IMR-90 (cell line): ENCODE measurements at regions not wholly inside any gene's neighbourhood (a gene's known extent, or its start where the extent isn't known, plus 50 kb on each side); places are given as distances from the start of the nearest gene placed in this dataset.

Experiments used
- ATAC-seq: fragments of 200-7000 bp; cut with Tn5 transposase; 2 replicates; pipeline ENCODE4 v1.9.1; 2020; ENCODE audit warnings: low read depth, mild to moderate bottlenecking, moderate library complexity
- BruUV-seq: library from RNA; stranded (reverse); fragments of 400-500 nt; replicated peaks from 2 replicates; lab custom pipeline; 2021; lab: Mats Ljungman, UMichigan
- CTCF ChIA-PET: fragments of 300-600 bp; formaldehyde crosslinking; extraction: SDS; loops from one replicate; lab custom pipeline; 2021; ENCODE audit warnings: antibody characterized with exemption; lab: Yijun Ruan, JAX
- POLR2A ChIA-PET: fragments of 300-600 bp; sonication (Branson Sonifier 250); formaldehyde crosslinking; loops from one replicate; lab custom pipeline; 2022; ENCODE audit warnings: antibody characterized with exemption; ENCODE audit not compliant: unreplicated experiment; lab: Charles Lee
- DNase-seq: peaks from one replicate; pipeline ENCODE4 v3.0.0; 2013
- H2AFZ ChIP-seq: replicated peaks from 2 replicates; pipeline ENCODE3; 2013; ENCODE audit warnings: low read length, mild to moderate bottlenecking; ENCODE audit not compliant: poor library complexity
- H2AK5ac ChIP-seq: 2 replicates; pipeline ENCODE4 v1.6.1; 2013; ENCODE audit warnings: low read depth, low read length, inconsistent platforms
- H2AK9ac ChIP-seq: replicated peaks from 2 replicates; pipeline ENCODE3; 2013; ENCODE audit warnings: mild to moderate bottlenecking, low read depth, low read length, moderate library complexity; ENCODE audit not compliant: poor library complexity
- H2BK120ac ChIP-seq: 2 replicates; pipeline ENCODE4 v1.6.1; 2013; ENCODE audit warnings: low read depth, low read length, inconsistent platforms
- H2BK15ac ChIP-seq: 3 replicates; pipeline ENCODE4 v1.6.1; 2013; ENCODE audit warnings: low read depth, low read length, inconsistent platforms
- H2BK20ac ChIP-seq: 2 replicates; pipeline ENCODE4 v1.6.1; 2013; ENCODE audit warnings: low read depth, mild to moderate bottlenecking, inconsistent platforms, low read length, moderate library complexity
- H2BK5ac ChIP-seq: 2 replicates; pipeline ENCODE4 v1.6.1; 2013; ENCODE audit warnings: mild to moderate bottlenecking, low read depth, low read length, inconsistent platforms; ENCODE audit not compliant: poor library complexity, severe bottlenecking
- H3K14ac ChIP-seq: replicated peaks from 2 replicates; pipeline ENCODE4 v1.6.1; 2013; ENCODE audit warnings: low read depth, low read length, inconsistent platforms
- H3K18ac ChIP-seq: 2 replicates; pipeline ENCODE4 v1.6.1; 2013; ENCODE audit warnings: low read depth, low read length, control low read depth
- H3K23ac ChIP-seq: 2 replicates; pipeline ENCODE4 v1.6.1; 2013; ENCODE audit warnings: low read depth, low read length, inconsistent platforms
- H3K27ac ChIP-seq: 2 replicates; pipeline ENCODE4 v1.5.1; 2013; ENCODE audit warnings: mild to moderate bottlenecking, control low read depth, low read length; ENCODE audit not compliant: insufficient read depth
- H3K27me3 ChIP-seq: 2 replicates; pipeline ENCODE4 v1.6.1; 2013; ENCODE audit warnings: low read length; ENCODE audit not compliant: control insufficient read depth, insufficient read depth
- H3K36me3 ChIP-seq: 2 replicates; pipeline ENCODE4 v1.6.1; 2013; ENCODE audit warnings: low read length, mixed read lengths; ENCODE audit not compliant: control insufficient read depth, insufficient read depth
- H3K4ac ChIP-seq: 2 replicates; pipeline ENCODE4 v1.6.1; 2013; ENCODE audit warnings: low read depth, low read length, inconsistent platforms
- H3K4me1 ChIP-seq: 2 replicates; pipeline ENCODE4 v1.6.1; 2013; ENCODE audit warnings: low read length, mixed read lengths; ENCODE audit not compliant: control insufficient read depth, insufficient read depth
- H3K4me2 ChIP-seq: 2 replicates; pipeline ENCODE4 v1.6.1; 2013; ENCODE audit warnings: low read depth, mild to moderate bottlenecking, control low read depth, low read length, moderate library complexity
- H3K4me3 ChIP-seq: 2 replicates; pipeline ENCODE4 v1.5.1; 2013; ENCODE audit warnings: low read depth, mild to moderate bottlenecking, control low read depth, low read length, moderate library complexity; ENCODE audit not compliant: insufficient read depth
- H3K56ac ChIP-seq: 2 replicates; pipeline ENCODE4 v1.6.1; 2013; ENCODE audit warnings: low read length, inconsistent platforms; ENCODE audit not compliant: insufficient read depth; ENCODE audit errors: extremely low read depth
- H3K79me1 ChIP-seq, 2 experiments: 2 replicates each; pipeline ENCODE4 v1.6.1; 2013; ENCODE audit warnings: low read length in 2 of 2, inconsistent platforms in 1 of 2, low read depth in 1 of 2
- H3K9ac ChIP-seq: 2 replicates; pipeline ENCODE4 v1.6.1; 2013; ENCODE audit warnings: low read depth, low read length, control low read depth
- H3K9me1 ChIP-seq: 2 replicates; pipeline ENCODE4 v1.6.1; 2013; ENCODE audit warnings: low read length, inconsistent platforms; ENCODE audit not compliant: insufficient read depth
- H3K9me3 ChIP-seq: 2 replicates; pipeline ENCODE4 v1.6.1; 2013; ENCODE audit warnings: low read length; ENCODE audit not compliant: control insufficient read depth, insufficient read depth
- H4K20me1 ChIP-seq: 2 replicates; pipeline ENCODE4 v1.6.1; 2013; ENCODE audit warnings: low read length, inconsistent platforms; ENCODE audit not compliant: insufficient read depth
- H4K5ac ChIP-seq: 2 replicates; pipeline ENCODE4 v1.6.1; 2013; ENCODE audit warnings: mild to moderate bottlenecking, low read depth, low read length, control low read depth
- H4K8ac ChIP-seq, 2 experiments: 2 replicates each; pipeline ENCODE4 v1.6.1; 2013; ENCODE audit warnings: low read depth in 2 of 2, low read length in 2 of 2, control low read depth in 1 of 2, inconsistent platforms in 1 of 2
- H4K91ac ChIP-seq: 2 replicates; pipeline ENCODE4 v1.6.1; 2013; ENCODE audit warnings: low read depth, low read length, inconsistent platforms; ENCODE audit not compliant: insufficient read depth
- BHLHE40 ChIP-seq: fragments of 150-350 bp; IDR thresholded peaks from 2 replicates; pipeline ENCODE4 v1.6.1; 2016; ENCODE audit warnings: mild to moderate bottlenecking, low read depth, low read length
- CEBPB ChIP-seq: IDR thresholded peaks from 2 replicates; pipeline ENCODE4 v1.6.1; 2012; ENCODE audit warnings: low read depth, low read length, improper control_type of control experiment
- CHD1 ChIP-seq: IDR thresholded peaks from 2 replicates; pipeline ENCODE4 v1.6.1; 2012; ENCODE audit warnings: low read depth, low read length, improper control_type of control experiment
- FOS ChIP-seq: fragments of 150-350 bp; IDR thresholded peaks from 2 replicates; pipeline ENCODE4 v1.6.1; 2016; ENCODE audit warnings: low read depth, low read length
- MAFK ChIP-seq: IDR thresholded peaks from 2 replicates; pipeline ENCODE4 v1.6.1; 2012; ENCODE audit warnings: low read depth, low read length, improper control_type of control experiment
- MAZ ChIP-seq: IDR thresholded peaks from 2 replicates; pipeline ENCODE4 v1.6.1; 2012; ENCODE audit warnings: low read depth, mild to moderate bottlenecking, low read length, improper control_type of control experiment, moderate library complexity, borderline replicate concordance
- MXI1 ChIP-seq: IDR thresholded peaks from 2 replicates; pipeline ENCODE4 v1.6.1; 2012; ENCODE audit warnings: low read depth, mild to moderate bottlenecking, low read length, moderate library complexity, borderline replicate concordance
- NFE2L2 ChIP-seq: fragments of 150-350 bp; IDR thresholded peaks from 2 replicates; pipeline ENCODE4 v1.6.1; 2016; ENCODE audit warnings: low read depth, mild to moderate bottlenecking, low read length
- POLR2A ChIP-seq: IDR thresholded peaks from 2 replicates; pipeline ENCODE4 v1.6.1; 2012; ENCODE audit warnings: mild to moderate bottlenecking, low read depth, low read length
- RAD21 ChIP-seq: IDR thresholded peaks from 2 replicates; pipeline ENCODE4 v1.6.1; 2012; ENCODE audit warnings: low read length, improper control_type of control experiment
- RCOR1 ChIP-seq: IDR thresholded peaks from 2 replicates; pipeline ENCODE4 v1.6.1; 2012; ENCODE audit warnings: mild to moderate bottlenecking, low read length, improper control_type of control experiment; ENCODE audit not compliant: insufficient replicate concordance
- RFX5 ChIP-seq: IDR thresholded peaks from 2 replicates; pipeline ENCODE4 v1.8.0; 2012; ENCODE audit warnings: low read depth, mild to moderate bottlenecking, low read length, moderate library complexity
- SMC3 ChIP-seq: fragments of 150-350 bp; IDR thresholded peaks from 2 replicates; pipeline ENCODE4 v1.6.1; 2016; ENCODE audit warnings: low read depth, mild to moderate bottlenecking, antibody characterized with exemption, low read length, moderate library complexity
- WGBS, 2 experiments: methylation state at CpG; one replicate each; pipeline versions ENCODE4 v1.1.5 to v1.1.7; 2013; ENCODE audit warnings: missing lambda C conversion rate in 2 of 2; ENCODE audit not compliant: insufficient read length in 1 of 2; ENCODE audit errors: extremely low coverage in 2 of 2; 5-methylcytosine and 5-hydroxymethylcytosine counted together
- dilution Hi-C: fragments of 300-500 bp; cut with HindIII; formaldehyde crosslinking; loops from one replicate; pipeline ENCODE4 v1.14.3; 2018; ENCODE audit warnings: low sequenced_read_pairs; ENCODE audit not compliant: unreplicated experiment
- in situ Hi-C: fragments of 300-500 bp; cut with MboI; formaldehyde crosslinking; loops from 3 replicates; pipeline ENCODE4 v1.14.3; 2019; ENCODE audit warnings: low sequenced_read_pairs, inconsistent platforms, mixed read lengths
- intact Hi-C: fragments of 100-400 bp; cut with micrococcal nuclease; formaldehyde crosslinking; loops from 2 replicates; pipeline ENCODE4 v1.10.0; 2022
- TF ChIP-seq, protein P1 (sequence below): fragments of 150-350 bp; IDR thresholded peaks from 2 replicates; pipeline ENCODE4 v1.6.1; 2016; ENCODE audit warnings: low read depth, mild to moderate bottlenecking, low read length, moderate library complexity, borderline replicate concordance
- TF ChIP-seq, protein P2 (sequence below): conservative IDR thresholded peaks from 2 replicates; pipeline ENCODE4 v1.5.1; 2012; ENCODE audit warnings: mild to moderate bottlenecking, low read depth, low read length, improper control_type of control experiment

DNA sequence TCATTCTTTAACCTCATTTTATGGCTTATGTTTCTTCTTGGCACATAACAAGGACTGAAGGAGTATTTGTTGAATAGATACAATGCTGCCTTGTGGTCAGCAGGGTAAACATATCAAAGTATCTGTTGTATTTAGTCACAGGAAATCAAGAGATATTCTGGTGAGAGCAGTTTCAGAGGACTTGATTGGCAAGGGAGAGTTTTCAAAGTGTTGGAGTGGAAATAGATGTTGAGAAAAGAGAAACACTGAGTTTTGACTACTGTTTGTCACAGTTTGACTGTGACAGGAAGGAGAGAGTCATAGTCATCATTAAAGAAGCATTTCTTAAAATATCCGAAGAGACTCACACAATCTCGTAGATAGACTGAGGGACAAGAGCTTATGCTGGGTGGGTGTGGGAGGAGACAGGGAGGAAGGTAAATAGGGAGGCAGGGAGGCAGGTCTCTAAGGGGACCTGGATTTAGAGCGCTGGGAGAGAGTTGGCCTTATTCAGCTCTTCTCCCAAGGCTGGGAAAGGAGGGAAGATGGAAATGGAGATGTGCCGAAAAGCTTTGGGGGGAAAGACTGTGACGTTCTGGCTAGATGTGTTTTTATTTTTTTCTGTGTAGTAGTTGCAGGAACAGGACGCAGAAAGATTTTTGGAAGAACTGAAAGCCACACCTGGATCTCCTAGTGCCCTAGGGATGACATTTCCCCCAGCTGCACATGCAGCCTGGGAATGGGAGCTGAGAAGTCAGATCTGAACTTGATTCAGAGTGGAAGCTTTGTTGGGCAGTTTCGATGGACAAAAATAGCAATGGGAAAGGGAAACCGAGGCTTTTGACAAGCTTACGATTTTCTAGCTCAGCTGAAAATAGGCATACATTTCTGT lies 65.0 kb upstream of the IFNGR1 start:
- H2AK9ac ChIP-seq: no peak overlapping the region
- no peak overlapping the region for H3K27ac ChIP-seq
- H3K23ac ChIP-seq: no peak overlapping the region
- H3K4me2 ChIP-seq: no peak overlapping the region
- no TSS peak for BruUV-seq
- ChIA-PET POLR2A (no interaction called here), CTCF (no interaction called here)
- H3K9me1 ChIP-seq: no peaks in the 10 kb centered on the region
- H3K27me3 ChIP-seq: no peaks in the 10 kb centered on the region; the same call in 1 of the 2 replicates
- H4K20me1 ChIP-seq: no peaks in the 10 kb centered on the region
- H3K18ac ChIP-seq: no peak overlapping the region
- ATAC-seq: no peak
- no peak overlapping the region for H3K4me3 ChIP-seq
- H3K4me1 ChIP-seq: no peaks in the 10 kb centered on the region
- in situ Hi-C loops (no loop called here), intact Hi-C loops (no loop called here), dilution Hi-C loops (no loop called here)
- peak; percentile 19 for DNase-seq
- H3K4ac ChIP-seq: no peak overlapping the region
- H2AFZ ChIP-seq: no peak overlapping the region
- no peak overlapping the region for H2BK120ac ChIP-seq
- H3K56ac ChIP-seq: no peak overlapping the region
- no peaks in the 10 kb centered on the region for H3K36me3 ChIP-seq
- H4K91ac ChIP-seq: no peak overlapping the region
- H3K14ac ChIP-seq: no peak overlapping the region
- no peaks in the 10 kb centered on the region for H3K79me1 ChIP-seq
- WGBS, 2 experiments: 73% methylated on average over 5 of the region's 9 CpGs; no CpG with 5 or more reads in 1 of the 2 experiments
- H4K5ac ChIP-seq: no peak overlapping the region
- H2BK15ac ChIP-seq: no peak overlapping the region
- H4K8ac ChIP-seq: no peak overlapping the region
- H3K9me3 ChIP-seq: peaks cover 2% of the 10 kb centered on the region; the same call in 1 of the 2 replicates
- no peak overlapping the region for H2BK20ac ChIP-seq
- no peak overlapping the region for H2BK5ac ChIP-seq
- H2AK5ac ChIP-seq: no peak overlapping the region
- H3K9ac ChIP-seq: no peak overlapping the region
- TF ChIP-seq FOS: no peak
- TF ChIP-seq RFX5: no peak
- TF ChIP-seq CHD1: no peak
- TF ChIP-seq SMC3: no peak
- no peak for TF ChIP-seq RAD21
- TF ChIP-seq NFE2L2: no peak
- TF ChIP-seq MAFK: no peak
- no peak for TF ChIP-seq MAZ
- no peak for TF ChIP-seq POLR2A
- TF ChIP-seq MXI1: no peak
- TF ChIP-seq, protein P1, sequence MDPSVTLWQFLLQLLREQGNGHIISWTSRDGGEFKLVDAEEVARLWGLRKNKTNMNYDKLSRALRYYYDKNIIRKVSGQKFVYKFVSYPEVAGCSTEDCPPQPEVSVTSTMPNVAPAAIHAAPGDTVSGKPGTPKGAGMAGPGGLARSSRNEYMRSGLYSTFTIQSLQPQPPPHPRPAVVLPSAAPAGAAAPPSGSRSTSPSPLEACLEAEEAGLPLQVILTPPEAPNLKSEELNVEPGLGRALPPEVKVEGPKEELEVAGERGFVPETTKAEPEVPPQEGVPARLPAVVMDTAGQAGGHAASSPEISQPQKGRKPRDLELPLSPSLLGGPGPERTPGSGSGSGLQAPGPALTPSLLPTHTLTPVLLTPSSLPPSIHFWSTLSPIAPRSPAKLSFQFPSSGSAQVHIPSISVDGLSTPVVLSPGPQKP: no peak
- no peak for TF ChIP-seq BHLHE40
- no peak for TF ChIP-seq RCOR1
- TF ChIP-seq, protein P2, sequence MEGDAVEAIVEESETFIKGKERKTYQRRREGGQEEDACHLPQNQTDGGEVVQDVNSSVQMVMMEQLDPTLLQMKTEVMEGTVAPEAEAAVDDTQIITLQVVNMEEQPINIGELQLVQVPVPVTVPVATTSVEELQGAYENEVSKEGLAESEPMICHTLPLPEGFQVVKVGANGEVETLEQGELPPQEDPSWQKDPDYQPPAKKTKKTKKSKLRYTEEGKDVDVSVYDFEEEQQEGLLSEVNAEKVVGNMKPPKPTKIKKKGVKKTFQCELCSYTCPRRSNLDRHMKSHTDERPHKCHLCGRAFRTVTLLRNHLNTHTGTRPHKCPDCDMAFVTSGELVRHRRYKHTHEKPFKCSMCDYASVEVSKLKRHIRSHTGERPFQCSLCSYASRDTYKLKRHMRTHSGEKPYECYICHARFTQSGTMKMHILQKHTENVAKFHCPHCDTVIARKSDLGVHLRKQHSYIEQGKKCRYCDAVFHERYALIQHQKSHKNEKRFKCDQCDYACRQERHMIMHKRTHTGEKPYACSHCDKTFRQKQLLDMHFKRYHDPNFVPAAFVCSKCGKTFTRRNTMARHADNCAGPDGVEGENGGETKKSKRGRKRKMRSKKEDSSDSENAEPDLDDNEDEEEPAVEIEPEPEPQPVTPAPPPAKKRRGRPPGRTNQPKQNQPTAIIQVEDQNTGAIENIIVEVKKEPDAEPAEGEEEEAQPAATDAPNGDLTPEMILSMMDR: no peak
- no peak for TF ChIP-seq CEBPB
